GM21515 (cell line): ENCODE measurements at regions not wholly inside any gene's neighbourhood (a gene's known extent, or its start where the extent isn't known, plus 50 kb on each side); places are given as distances from the start of the nearest gene placed in this dataset.
"Not testable (repeated sequence)": the region's sequence is repeated elsewhere in the genome, so short reads cannot be mapped to it uniquely, and the experiment has no call there.

Experiments used
- ATAC-seq: cut with Tn5 transposase; IDR thresholded peaks from one replicate; pipeline ENCODE4 v1.9.1; 2021; ENCODE audit not compliant: unreplicated experiment

DNA sequence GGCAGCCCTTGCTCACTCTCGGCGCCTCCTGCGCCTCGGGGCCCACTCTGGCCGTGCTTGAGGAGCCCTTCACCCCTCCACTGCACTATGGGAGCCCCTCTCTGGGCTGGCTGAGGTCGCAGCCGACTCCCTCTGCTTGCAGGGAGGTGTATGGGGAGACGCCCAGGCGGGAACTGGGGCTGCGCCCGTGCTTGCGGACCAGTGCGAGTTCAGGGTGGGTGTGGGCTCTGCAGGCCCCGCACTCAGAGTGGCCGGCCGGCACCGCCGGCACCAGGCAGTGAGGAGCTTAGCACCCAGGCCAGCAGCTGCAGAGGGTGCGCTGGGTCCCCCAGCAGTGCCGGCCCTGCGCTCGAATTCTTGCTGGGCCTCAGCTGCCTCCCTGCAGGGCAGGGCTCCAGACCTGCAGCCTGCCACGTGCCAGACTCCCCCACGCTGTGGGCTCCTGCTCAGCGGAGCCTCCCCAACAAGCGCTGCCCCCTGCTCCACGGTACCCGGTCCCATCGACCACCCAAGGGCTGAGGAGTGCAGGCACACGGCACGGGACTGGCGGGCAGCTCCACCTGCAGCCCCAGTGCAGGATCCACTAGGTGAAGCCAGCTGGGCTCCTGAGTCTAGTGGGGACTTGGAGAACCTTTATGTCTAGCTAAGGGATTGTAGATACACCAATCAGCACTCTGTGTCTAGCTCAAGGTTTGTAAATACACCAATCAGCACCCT, 54.0 kb upstream of the WWC2 start:
- ATAC-seq, result not testable (repeated sequence)

DNA sequence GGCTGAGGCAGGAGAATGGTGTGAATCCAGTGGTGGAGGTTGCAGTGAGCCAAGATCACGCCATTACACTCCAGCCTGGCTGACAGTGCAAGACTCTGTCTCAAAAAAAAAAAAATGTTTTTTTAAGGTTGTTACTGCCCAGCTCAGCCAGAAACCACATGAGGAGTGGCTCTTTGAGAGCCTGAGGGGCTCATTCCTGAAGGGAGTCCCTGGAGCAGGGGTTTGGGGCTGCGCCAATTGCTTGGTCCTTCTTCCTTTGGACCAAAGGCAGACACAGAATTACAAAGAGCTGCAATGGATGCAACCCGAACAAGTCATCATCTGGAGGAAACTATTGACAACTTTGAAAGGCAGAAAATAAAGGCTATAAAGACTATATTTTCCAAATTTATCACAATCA, 60.6 kb upstream of the WWC2 start:
- ATAC-seq, result no peak

DNA sequence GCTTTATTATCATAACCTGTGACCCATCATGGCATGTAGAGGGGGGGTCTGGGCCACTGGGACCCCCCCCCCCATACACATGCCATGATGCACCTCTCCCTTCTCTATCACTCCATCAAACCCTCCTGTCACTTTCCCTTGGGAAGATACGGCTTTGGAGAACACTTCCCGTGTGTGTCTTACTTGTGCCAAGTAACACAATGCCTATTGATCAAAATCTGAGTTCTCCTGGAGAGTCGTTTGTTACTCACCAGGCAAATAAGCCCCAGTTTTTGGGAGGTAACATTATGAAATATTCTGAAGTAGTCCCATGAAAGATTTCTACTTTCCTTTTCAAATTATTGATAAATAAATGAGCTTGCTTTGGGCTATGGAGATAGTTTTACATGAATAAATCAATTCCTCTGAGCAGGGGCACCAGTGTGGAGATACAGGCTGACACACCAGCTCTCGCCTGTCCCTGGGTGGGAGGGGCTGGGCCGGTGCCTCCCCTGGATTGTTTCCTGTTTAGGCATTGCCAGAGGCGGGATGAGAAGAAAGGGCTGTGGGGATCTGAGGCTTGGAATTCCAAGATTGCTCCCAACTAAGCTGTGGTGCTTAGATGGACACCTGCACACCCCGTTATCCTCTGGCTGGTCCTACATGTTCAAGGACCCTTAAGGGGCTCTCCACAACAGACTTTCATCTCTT, 63.2 kb upstream of the WWC2 start:
- no peak for ATAC-seq

DNA sequence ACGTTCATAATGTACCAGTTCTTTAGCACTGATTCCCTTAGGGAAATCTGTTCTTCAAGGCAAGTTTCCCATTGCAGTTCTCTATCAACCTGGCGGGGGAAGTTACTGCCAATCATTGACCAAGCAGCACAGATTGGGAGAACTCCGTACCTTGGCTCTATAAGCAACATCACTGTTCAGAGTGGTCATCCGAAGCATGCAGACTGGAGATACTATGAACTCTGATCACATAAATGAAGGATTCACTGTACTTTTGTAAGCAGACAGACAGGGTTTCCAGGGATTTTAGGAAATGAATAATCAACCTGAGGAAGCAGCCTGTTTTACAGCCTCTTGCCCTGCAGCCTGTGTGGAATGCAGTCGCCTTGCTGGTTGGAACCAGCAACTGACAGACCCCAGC, 63.8 kb upstream of the WWC2 start:
- ATAC-seq, result no peak

DNA sequence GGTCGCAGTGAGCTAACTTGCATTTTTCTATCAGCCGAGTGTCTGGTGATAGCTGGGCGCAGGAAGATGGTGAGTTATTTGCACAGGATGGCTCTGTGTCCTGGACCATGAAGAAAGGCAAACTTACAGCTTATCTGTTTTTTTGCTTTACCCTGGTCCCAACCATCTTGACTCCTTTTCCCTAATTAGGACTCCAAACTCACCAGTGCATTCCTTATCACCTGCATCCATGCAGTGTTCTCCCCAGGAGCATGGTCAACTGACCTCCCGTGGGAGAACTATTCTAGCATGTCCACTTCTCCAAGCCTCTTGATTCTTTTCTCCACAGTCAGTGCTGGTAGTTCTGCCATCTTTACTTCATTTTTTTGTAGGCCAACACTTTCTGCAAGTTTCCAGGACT, 68.2 kb upstream of the WWC2 start:
- no peak for ATAC-seq

GRCh38 chr4:183030309-183030708, 68.7 kb upstream of the WWC2 start:
- no peak for ATAC-seq

- no peak for ATAC-seq
Observed at GRCh38 chr4:183029365-183029764, 69.7 kb upstream of the WWC2 start.

DNA sequence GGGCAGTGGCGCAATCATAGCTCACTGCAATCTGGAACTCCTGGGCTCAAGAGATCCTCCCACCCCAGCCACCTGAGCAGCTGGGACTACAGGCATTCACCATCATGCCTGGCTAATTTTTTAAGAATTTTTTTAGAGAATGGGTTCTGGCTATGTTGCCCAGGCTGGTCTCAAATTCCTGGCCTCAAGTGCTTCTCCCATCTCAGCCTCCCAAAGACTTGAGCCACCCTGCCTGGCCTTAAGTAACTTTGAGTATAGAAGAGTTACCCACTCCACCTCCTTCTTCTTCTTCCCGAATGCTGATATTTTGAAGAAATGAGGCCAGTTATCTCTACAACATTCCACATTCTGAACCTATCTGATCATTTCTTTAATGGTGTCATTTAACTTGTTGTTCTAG, 72.4 kb upstream of the WWC2 start:
- ATAC-seq, result no peak

- ATAC-seq, result no peak
Observed at GRCh38 chr4:183022617-183023016, 76.4 kb upstream of the WWC2 start.

DNA sequence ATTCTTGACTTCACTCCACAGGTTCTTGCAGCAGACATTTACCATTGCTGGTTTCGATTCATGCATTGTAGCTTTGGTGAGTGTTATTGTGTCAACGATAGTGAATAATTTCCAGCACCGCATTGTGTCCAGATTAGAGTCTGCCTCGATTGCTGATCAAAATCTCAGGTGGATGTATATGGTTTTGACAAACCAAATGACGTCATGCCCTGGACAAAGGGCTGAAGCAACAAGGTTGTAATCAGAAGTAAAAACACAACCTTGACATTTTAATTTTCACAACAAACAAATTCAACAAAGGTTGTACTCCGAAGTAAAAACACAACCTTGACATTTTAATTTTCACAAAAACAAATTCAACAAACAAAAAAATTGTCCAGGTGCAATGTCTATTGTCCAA, 81.1 kb upstream of the WWC2 start:
- ATAC-seq, result no peak

- no peak for ATAC-seq
Observed at GRCh38 chr4:183014361-183015084, 84.5 kb upstream of the WWC2 start.

DNA sequence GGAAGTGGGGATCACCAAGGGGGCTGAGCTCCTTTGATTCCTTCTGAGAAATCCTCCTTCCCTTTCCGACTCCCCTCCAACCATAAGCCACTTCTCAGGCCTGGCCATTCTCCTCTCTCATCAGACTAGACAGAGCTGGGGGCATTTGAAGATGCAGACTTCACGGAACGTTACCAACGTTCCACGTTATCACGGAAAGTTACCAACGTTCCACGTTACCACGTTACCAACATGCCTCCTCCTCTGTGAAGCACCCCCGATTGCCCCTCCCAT, 85.4 kb upstream of the WWC2 start:
- no peak for ATAC-seq

- ATAC-seq, result no peak
Observed at GRCh38 chr4:183012879-183013729, 86.0 kb upstream of the WWC2 start.

DNA sequence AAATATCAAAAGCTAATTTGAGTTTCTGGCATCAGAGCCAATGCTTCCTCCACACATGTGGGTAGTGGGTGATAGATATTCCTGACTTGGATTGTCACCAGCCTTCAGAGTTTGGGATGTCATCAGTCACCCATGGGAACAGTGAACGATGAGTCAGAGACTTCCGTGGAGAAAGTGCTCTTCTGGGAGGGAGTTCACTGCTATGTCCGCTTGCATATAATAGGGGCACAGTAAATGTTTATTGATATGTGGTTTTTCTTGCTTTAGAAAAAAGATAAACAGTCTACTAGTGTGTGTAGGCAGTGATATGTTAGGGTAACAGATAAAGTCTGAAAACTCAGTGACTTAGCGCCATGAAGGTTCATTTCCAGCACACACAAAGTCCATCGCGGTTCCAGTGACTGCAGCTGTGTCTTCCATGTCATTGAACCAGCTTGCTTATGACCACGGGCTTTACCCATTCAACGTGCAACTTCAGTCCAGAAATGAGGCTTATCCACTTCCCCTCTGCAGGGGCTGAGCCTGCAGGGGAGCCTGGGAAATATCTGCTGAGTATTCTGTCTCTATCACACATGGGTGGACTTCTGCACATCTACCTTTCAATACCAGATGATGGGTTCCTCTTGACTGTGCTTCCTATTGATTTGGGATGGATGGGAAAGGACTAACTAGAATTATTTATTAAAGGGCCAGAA, 87.7 kb upstream of the WWC2 start:
- no peak for ATAC-seq

- ATAC-seq, result no peak
Observed at GRCh38 chr4:183008492-183008891, 90.6 kb upstream of the WWC2 start.

DNA sequence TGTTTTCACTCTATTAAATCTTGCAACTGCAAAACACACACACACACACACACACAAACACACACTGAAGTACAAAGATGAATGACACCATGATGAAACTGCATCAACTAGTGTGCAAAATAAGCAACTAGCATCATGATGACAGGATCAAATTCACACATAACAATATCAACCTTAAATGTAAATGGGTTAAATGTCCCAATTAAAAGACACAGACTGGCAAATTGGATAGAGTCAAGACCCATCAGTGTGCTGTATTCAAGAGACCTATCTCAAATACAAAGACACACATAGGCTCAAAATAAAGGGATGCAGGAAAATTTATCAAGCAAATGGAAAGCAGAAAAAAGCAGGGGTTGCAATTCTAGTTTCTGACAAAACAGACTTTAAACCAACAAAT, 87.2 kb upstream of the DCTD start:
- not testable (repeated sequence) for ATAC-seq

DNA sequence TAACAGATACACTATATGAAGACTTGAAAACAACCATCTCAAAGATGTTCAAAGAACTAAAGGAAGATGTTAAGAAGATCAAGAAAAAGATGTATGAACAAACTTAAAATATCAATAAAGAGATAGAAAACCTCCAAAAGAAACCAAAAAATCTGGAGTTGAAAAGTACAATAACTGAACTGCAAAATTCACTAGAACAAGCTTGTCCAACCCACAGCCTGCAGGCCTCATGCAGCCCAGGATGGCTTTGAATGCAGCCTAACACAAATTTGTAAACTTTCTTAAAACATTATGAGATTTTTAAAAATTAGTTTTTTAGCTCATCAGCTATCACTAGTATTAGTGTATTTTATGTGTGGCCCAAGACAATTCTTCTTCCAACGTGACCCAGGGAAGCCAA, 77.0 kb upstream of the DCTD start:
- no peak for ATAC-seq

GRCh38 chr4:182978152-182978827, 61.1 kb upstream of the DCTD start:
- ATAC-seq, result peak; percentile 76

DNA sequence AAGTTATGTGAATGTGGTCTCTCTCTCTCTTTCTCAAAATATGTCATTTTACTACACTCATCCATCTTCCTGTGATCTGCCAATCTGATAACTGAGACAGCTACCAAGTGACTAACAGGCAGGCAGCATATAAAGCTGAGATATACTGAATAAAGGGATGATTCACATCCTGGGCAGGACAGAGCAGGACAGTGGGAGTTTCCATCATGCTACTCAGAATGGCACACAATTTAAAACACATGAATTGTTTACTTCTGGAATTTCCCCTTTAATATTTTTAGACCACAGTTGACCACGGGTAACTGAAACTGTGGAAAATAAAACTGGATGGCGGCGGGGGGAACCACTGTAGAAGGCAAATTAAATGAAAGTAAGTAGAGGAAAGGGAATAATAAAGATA, 58.6 kb upstream of the DCTD start:
- no peak for ATAC-seq

DNA sequence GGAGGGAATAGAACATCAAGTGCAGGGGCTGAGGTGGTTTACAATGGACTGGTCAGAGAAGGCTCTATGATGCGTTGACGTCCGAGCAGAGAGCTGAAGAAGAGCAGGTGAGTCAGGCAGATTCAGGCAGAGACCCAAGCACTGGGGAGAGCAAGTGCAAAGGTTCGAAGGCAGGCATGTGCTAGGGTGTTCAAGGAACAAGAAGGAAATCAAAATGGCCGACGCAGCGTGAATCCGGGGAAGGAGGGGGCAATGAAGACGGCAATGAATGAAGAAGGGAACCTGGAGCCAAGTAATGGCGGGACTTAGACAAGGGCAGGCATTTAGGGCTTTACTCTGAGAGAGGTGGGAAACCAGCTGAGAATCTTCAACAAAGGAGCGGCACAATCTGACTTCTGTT, 56.8 kb upstream of the DCTD start:
- ATAC-seq, result no peak
